BJ (cell line): ENCODE measurements at regions not wholly inside any gene's neighbourhood (a gene's known extent, or its start where the extent isn't known, plus 50 kb on each side); places are given as distances from the start of the nearest gene placed in this dataset.

ENCODE experiments used
- CTCF ChIA-PET: fragments of 350-600 bp; formaldehyde crosslinking; extraction: SDS; loops from one replicate; lab custom pipeline; 2021; ENCODE audit warnings: antibody characterized with exemption, inconsistent platforms; lab: Yijun Ruan, JAX
- POLR2A ChIA-PET: fragments of 300-600 bp; sonication (Branson Sonifier 250); formaldehyde crosslinking; extraction: SDS; loops from one replicate; lab custom pipeline; 2021; ENCODE audit warnings: antibody characterized with exemption; lab: Charles Lee
- DNase-seq: peaks from one replicate; pipeline ENCODE4 v3.0.0-alpha.2; 2011; ENCODE audit warnings: low read depth
- H3K27me3 ChIP-seq: 2 replicates; pipeline ENCODE4 v1.6.0; 2011; ENCODE audit warnings: low read length; ENCODE audit not compliant: control insufficient read depth, insufficient read depth
- H3K36me3 ChIP-seq: 2 replicates; pipeline ENCODE4 v1.5.1; 2011; ENCODE audit warnings: low read length; ENCODE audit not compliant: control insufficient read depth, insufficient read depth
- H3K4me3 ChIP-seq: 2 replicates; pipeline ENCODE4 v1.5.1; 2011; ENCODE audit warnings: low read depth, mild to moderate bottlenecking, control low read depth, low read length
- TF ChIP-seq, protein P1 (sequence below): IDR thresholded peaks from 2 replicates; pipeline ENCODE4 v1.5.1; 2011; ENCODE audit warnings: low read depth, mild to moderate bottlenecking, control low read depth, inconsistent platforms, low read length, moderate library complexity; ENCODE audit not compliant: insufficient read depth

DNA sequence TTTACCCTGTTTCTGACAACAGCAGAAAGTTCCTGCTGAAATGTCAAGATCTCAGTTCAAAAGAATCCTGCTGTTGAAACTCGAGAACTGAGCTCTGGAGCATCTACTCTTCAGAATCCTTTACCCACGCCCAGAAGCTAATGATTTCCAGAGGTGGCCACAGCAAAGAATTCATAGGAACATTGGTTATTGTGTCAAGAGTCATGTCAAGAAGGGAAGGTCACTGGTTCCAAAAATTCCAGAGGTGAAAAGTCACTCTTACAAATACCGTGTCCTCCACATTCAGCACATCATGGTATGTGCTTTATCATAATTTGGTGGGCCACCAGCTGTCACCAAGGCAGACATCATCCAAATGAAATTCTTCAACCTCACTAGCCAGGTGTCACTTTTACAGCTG is 394.4 kb upstream of the NPVF start:
- Histone ChIP-seq H3K36me3 (no peaks in the 10 kb centered on the region), H3K4me3 (no peak overlapping the region), H3K27me3 (no peaks in the 10 kb centered on the region)
- POLR2A ChIA-PET: no interaction called here
- CTCF ChIA-PET: interaction anchor here (1.2 kb wide), 1 partner anchor 57 kb away, joined by 3 read pairs; no protein-coding TSS in a partner anchor
- DNase-seq: no peak
- TF ChIP-seq, protein P1, sequence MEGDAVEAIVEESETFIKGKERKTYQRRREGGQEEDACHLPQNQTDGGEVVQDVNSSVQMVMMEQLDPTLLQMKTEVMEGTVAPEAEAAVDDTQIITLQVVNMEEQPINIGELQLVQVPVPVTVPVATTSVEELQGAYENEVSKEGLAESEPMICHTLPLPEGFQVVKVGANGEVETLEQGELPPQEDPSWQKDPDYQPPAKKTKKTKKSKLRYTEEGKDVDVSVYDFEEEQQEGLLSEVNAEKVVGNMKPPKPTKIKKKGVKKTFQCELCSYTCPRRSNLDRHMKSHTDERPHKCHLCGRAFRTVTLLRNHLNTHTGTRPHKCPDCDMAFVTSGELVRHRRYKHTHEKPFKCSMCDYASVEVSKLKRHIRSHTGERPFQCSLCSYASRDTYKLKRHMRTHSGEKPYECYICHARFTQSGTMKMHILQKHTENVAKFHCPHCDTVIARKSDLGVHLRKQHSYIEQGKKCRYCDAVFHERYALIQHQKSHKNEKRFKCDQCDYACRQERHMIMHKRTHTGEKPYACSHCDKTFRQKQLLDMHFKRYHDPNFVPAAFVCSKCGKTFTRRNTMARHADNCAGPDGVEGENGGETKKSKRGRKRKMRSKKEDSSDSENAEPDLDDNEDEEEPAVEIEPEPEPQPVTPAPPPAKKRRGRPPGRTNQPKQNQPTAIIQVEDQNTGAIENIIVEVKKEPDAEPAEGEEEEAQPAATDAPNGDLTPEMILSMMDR: no peak

DNA sequence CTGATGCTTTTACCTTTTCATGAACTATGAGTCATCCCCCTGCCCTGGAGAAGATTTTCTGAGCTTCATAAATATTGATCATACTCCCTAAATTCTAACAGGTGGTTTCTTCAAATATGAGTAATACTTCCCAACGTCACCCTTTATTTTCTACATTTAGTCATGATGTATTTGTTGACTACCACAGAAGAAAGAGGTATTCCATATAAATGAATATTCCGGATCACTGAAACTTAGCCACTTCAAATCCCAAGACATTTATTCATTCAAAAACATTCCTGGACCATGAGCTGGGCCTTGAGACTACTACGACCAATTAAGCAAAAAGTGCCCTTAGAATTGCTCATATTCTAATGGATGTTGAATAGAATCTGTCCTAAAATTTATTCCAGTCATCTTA is 395.8 kb upstream of the NPVF start:
- no peak for DNase-seq
- Histone ChIP-seq H3K36me3 (no peaks in the 10 kb centered on the region), H3K27me3 (no peaks in the 10 kb centered on the region), H3K4me3 (no peak overlapping the region)
- TF ChIP-seq, protein P1: no peak
- CTCF ChIA-PET: interaction anchor here (0.6 kb wide), 1 partner anchor 1173 kb away, joined by 3 read pairs; no protein-coding TSS in a partner anchor
- POLR2A ChIA-PET: no interaction called here

DNA sequence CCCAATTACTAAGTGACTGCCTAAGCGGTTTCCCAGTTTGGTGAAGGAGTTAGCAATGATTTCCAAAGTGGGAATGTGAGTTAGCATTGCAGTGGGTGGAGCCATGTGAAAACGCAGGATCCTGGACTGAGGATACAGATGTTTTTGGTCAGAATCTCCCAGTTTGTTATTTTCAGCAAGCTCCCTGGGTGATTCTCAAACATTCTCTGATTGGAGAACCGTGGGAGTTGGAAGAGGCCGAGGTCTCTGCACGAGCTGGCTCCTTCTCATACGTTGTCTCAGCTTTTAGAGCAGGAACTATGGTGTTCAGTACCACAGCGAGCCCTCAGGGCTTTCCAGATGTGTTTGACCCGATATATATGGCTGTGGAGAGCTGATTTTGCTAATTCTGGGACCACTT is 396.5 kb upstream of the NPVF start:
- no peaks in the 10 kb centered on the region for H3K27me3 ChIP-seq
- DNase-seq: no peak
- ChIA-PET POLR2A (no interaction called here), CTCF (interaction anchor here (1.3 kb wide), 1 partner anchor 14 kb away, joined by 3 read pairs; no protein-coding TSS in a partner anchor)
- no peaks in the 10 kb centered on the region for H3K36me3 ChIP-seq
- TF ChIP-seq, protein P1: no peak
- no peak overlapping the region for H3K4me3 ChIP-seq

DNA sequence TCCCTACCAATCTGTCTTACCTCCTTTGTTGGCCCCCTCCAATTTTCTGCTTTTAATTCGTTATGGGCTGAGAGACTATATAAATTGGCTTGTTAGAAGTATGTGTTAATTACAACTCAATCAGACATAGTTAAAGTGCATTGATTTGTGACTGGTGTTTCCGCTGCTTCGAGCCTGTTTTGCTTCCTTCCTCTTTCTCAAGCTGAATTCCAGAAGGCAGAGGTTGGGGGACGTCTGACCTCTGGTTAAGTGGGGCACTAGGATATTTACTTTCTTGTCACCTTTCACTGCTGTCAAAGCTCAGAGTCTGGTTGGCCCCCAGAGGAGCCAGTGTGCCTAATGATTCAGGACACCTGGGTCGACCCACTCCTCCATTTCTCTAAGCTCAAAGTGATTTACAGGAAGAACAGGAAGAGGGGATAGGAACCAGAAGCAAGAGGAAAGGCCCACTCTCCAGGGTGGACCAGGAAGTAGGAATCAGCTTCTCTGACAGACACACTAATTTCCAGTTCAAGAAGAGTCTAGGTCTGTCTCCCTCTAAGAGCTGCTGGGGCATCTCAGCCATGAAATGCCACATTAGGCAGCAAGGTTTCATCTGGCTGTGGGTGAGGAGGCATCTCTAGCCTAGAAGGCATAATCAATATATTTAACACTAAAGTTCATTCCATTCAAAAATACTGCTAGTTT is 397.2 kb upstream of the NPVF start:
- ChIA-PET CTCF (interaction anchor here (1.3 kb wide), 1 partner anchor 14 kb away, joined by 3 read pairs; no protein-coding TSS in a partner anchor), POLR2A (no interaction called here)
- Histone ChIP-seq H3K27me3 (no peaks in the 10 kb centered on the region), H3K4me3 (no peak overlapping the region), H3K36me3 (no peaks in the 10 kb centered on the region)
- no peak for DNase-seq
- TF ChIP-seq, protein P1: no peak

DNA sequence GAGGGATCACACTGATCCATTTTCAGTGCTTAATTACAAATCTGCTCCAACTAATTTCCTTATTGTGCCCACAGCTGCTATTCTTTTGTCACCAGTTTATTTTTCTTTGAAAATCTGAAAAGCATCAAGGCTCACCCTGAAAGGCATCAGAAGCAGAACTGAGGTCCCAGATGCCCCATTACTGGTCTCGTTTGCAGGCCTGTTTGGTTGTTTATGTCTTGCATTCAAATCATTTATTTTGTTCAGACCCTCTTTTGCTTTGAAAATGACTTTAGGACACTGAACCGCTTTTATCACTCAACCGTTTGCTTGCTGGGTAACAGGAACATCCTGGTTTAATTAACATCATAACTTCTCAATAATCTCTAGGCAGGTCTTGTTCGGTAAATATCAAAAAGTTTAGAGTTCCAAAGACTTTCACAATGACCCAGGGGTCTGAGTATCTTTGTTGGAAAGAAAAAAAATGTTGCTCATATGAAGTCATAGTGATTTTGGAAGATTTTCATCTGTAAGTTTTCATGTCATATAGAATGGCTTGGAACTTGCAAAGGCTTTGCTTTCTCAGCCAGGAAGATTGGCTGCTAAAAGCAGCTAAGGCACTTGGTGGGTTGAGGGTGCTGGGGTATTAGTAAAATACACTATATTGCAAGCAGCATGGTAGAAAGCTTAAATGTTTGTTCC is 398.3 kb upstream of the NPVF start:
- Histone ChIP-seq H3K27me3 (no peaks in the 10 kb centered on the region), H3K4me3 (no peak overlapping the region), H3K36me3 (no peaks in the 10 kb centered on the region)
- ChIA-PET CTCF (no interaction called here), POLR2A (no interaction called here)
- no peak for DNase-seq
- TF ChIP-seq, protein P1: no peak
